ENCODE measurements at regions not wholly inside any gene's neighbourhood (a gene's known extent, or its start where the extent isn't known, plus 50 kb on each side); places are given as distances from the start of the nearest gene placed in this dataset.

GRCh38 chr7:22582863-22583622, 83.1 kb upstream of the STEAP1B start:
- DNase-seq: no peak

GRCh38 chr7:22581099-22581498, 81.1 kb upstream of the STEAP1B start:
- DNase-seq: no peak

- no peak for DNase-seq
Observed at GRCh38 chr7:22579961-22580360, 80.0 kb upstream of the STEAP1B start.

- DNase-seq: no peak
Observed at GRCh38 chr7:22578007-22578733, 78.2 kb upstream of the STEAP1B start.

- DNase-seq: no peak
Observed at GRCh38 chr7:22577470-22578001, 77.5 kb upstream of the STEAP1B start.

- DNase-seq: no peak
Observed at GRCh38 chr7:22576612-22577469, 76.9 kb upstream of the STEAP1B start.

- no peak for DNase-seq
Observed at GRCh38 chr7:22574754-22575520, 74.9 kb upstream of the STEAP1B start.

DNA sequence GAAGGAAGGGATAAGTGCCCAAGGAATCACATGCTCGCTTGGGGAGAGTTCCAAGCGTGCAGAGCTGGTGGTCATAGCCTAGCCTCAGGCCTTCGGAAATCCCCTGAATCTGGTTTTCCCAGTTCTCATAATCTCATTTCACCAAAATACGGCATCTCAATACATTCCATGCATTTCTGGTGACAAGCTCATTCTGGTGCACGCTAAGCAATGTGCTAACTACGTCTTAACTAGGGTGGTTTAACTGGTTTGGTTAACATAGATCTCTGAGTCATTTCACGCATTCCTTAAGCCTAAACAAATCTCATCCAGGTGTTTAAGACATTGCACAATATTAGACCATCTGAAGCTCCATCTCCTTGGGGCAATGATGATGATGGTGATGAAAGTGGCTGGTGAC, 72.9 kb upstream of the STEAP1B start:
- no peak for DNase-seq

- DNase-seq: no peak
Observed at GRCh38 chr7:22572292-22572691, 72.3 kb upstream of the STEAP1B start.

- DNase-seq: no peak
Observed at GRCh38 chr7:22571766-22572165, 71.8 kb upstream of the STEAP1B start.

DNA sequence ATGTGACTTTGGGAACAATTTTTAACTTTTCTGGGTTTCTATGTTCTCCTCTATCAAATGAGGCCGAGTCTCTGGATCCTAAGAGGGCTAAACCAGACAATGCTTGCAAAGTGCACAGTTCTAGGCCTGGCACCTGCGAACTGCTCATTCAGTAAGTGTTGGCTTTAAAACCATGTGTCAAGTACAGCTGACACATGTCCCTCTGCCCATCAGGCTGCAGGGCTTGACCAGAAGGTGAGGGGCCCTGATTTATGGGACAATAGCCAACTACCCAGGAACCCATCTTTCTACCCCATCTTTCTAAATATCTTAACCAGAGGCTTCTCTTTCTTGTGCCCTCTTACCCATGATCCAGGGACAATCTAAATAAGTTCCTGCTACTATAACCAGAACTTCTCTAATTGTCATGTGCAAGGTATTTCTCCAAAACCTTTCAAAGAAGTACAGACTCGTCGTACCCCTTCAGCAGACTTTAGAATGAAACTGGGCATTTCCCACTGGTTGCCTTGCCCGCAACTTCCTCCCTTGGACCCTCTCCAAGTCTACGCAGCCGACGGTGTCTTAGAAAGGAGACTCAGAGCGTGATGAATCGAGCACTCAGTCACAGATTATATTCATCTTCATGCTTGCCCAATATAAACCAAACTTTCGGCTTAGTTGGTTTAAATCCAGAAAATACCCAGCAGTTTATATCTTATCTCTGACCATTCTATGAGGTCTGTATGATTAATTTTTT, 69.8 kb upstream of the STEAP1B start:
- no peak for DNase-seq

DNA sequence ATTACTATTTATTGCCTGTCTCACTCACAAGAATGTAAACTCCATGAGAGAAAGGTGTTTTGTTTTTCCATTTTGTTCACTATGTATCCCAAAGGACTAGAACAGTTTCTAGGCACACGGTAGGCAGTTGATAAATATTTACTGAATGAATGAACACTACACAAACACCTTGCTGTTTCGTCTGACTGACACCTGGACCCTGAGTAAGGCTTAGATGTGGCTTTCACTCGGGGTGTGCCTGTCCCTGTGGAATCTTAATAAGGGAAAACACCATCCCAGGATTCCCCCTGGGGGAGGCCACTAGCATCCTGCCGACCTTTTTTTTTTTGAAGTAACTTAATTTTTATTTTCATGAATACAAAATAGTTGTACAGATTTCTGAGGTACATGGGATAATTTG, 66.6 kb upstream of the STEAP1B start:
- DNase-seq: no peak

DNA sequence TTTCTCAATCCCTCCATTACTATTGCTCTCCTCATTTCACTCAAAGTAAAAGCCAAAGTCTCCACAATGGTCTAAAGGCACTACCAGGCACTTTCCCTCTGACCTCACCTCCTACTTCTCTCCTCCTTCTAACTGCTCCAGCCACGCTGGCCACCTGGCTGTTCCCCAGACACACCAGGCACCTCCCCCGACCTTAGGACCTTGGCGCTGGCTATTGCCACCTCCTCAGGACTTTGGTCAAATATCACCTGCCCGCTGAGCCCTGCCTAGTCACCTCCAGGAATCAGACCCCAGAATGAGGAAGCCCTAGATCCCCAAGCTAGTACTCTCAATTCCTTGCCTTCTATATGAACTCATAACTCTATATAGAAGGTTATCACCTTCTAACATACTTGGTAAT, 66.2 kb upstream of the STEAP1B start:
- DNase-seq: no peak

DNA sequence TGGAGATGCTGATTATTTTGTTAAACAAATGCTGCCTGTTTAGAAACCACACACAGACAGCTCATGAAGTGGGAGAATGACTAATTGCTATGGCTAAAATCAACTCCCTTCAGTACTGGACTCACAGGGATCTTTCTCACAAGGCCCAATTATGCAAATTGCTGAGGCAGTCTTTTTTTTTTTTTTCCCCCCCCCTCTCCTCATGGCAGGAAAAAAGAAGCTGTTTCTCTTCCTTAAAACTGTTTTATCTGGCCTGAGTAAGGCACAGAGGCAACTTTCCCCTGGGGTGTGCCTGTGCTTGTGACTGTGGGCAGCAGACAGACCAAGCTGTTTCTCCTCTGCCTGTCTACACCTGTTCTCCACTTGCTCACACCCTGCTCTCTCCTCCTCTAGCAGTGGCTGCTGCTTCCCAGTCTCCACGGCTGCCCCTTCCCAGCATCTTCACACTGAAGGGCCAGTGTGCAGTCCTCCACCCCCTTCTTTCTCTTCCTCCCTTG, 65.4 kb upstream of the STEAP1B start:
- no peak for DNase-seq

DNA sequence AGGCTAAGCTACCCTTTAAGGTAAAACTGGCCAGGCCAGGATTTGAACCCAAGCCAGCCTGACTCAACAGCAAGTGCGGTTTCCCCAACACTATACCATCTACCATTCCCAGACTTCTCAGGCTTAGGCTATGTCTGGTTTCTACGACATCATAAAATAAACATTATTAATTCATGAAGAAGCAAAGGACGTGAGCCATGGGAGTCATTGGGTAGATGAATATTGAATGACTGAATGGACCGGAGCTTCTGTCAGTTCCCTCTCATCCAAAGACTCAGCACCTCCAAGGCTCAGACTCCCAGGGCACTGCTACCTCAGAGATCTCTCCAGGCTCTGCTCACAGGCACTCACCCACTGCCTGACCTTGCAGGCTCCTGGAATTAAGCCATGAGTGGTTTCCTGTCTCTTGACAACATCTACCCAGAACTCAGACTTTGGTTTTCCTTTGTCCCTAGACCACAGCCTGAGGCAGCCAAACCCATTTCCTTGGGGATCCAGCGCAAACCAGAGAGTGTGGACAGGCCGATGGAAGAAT, 64.6 kb upstream of the STEAP1B start:
- DNase-seq: no peak

- no peak for DNase-seq
Observed at GRCh38 chr7:22563621-22564241, 63.7 kb upstream of the STEAP1B start.

GRCh38 chr7:22563032-22563501, 63.1 kb upstream of the STEAP1B start:
- no peak for DNase-seq

GRCh38 chr7:22561895-22562593, 62.1 kb upstream of the STEAP1B start:
- DNase-seq: no peak

DNA sequence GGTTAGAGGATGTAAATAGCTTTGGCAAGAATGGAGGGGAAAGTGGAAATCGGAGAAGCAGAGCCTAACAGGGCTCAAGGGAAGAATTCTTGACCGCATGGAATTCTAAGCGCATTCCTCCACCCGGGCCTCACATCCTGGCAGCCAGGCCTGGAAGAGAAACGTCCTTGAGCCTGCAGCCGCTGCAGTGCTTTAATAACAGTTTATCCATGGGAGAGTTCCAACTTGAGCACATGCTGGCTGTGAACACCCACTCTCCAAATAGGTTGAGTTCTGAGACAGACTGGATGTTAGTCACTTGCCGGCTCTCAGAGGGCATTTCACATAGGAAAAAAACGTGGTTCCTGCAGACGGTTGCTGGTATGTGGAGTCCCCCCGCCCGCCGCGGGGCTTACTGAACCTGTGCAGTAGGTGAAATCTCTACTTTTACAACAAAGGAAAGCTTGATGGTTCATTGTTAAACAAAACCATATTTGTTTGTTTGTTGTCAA, 61.4 kb upstream of the STEAP1B start:
- no peak for DNase-seq

All from NCI-H1930 (cell line).